ENCODE measurements at regions not wholly inside any gene's neighbourhood (a gene's known extent, or its start where the extent isn't known, plus 50 kb on each side); places are given as distances from the start of the nearest gene placed in this dataset.

DNA sequence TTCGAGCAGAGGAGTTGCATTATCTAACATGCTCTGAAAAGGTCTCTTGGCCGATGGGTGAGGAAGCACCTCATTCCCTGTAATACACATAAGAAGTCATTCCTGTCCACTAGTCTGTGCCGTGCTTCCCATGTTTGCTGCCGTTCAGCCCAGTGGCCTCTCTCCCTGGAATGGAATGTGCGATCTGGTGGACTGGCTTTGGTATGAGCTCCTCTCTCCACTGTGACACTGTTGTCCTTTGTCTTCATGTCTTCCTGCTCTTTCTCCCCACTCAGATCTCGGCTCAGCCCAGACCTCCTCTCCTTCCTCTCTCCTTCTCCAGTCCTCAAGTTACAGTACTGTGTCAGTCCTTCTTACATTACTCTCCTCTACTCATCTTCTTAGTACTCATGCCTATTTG lies 192.8 kb upstream of the KLF6 start:
- Histone ChIP-seq H3K23me2 (ENCODE audit: insufficient read length, low read depth, low read length, poor library complexity, severe bottlenecking) (no peaks in the 10 kb centered on the region), H3K9ac (ENCODE audit: extremely low read depth, insufficient read length, low read length) (no peak overlapping the region), H2BK5ac (ENCODE audit: insufficient read length, low read length) (no peak overlapping the region), H4K20me1 (ENCODE audit: control insufficient read depth, insufficient read depth, insufficient read length) (no peaks in the 10 kb centered on the region), H4K5ac (ENCODE audit: insufficient read length, low read depth, low read length) (no peak overlapping the region), H3K14ac (ENCODE audit: insufficient read depth, low read length) (no peak overlapping the region), H3K56ac (ENCODE audit: insufficient read length, low read depth, low read length) (no peak overlapping the region), H3K27me3 (ENCODE audit: insufficient read depth, low read length) (no peaks in the 10 kb centered on the region), H3K4me1 (ENCODE audit: insufficient read depth, low read length) (no peaks in the 10 kb centered on the region), H3K18ac (ENCODE audit: insufficient read length, low read depth, low read length) (no peak overlapping the region), H3K79me1 (ENCODE audit: insufficient read depth, low read depth, low read length, poor library complexity, severe bottlenecking) (no peaks in the 10 kb centered on the region), H3K27ac (ENCODE audit: insufficient read length, low read depth, low read length) (no peak overlapping the region), H2BK12ac (ENCODE audit: insufficient read length, low read depth, low read length) (no peak overlapping the region), H2AK5ac (ENCODE audit: insufficient read length, low read length) (no peak overlapping the region), H3K4me2 (ENCODE audit: insufficient read depth, insufficient read length, low read length) (no peak overlapping the region), H3K4ac (ENCODE audit: low read depth, low read length) (no peak overlapping the region), H2AFZ (ENCODE audit: low read length) (no peak overlapping the region), H3T11ph (ENCODE audit: low read length) (no peak overlapping the region), H2BK15ac (ENCODE audit: low read depth, low read length) (no peak overlapping the region), H4K91ac (ENCODE audit: insufficient read length, low read depth, low read length) (no peak overlapping the region), H2BK20ac (ENCODE audit: low read depth, low read length, poor library complexity, severe bottlenecking) (no peak overlapping the region), H3K23ac (ENCODE audit: insufficient read length, low read depth, low read length) (no peak overlapping the region), H3K79me2 (ENCODE audit: insufficient read depth, low read length) (no peaks in the 10 kb centered on the region), H3K9me3 (ENCODE audit: control insufficient read depth, low read depth, low read length) (no peaks in the 10 kb centered on the region), H2BK120ac (ENCODE audit: low read depth, low read length, poor library complexity, severe bottlenecking) (no peak overlapping the region), H4K8ac (replicated peaks; ENCODE audit: insufficient read length, low read depth, low read length) (no peak overlapping the region)
- Mint-ChIP-seq H3K4me3 (no peak overlapping the region), H3K27ac (no peak overlapping the region), H3K4me1 (peaks cover 3 to 7% of the 10 kb centered on the region in 2 experiments), H3K36me3 (ENCODE audit: insufficient read depth in 1 of 3, low read depth in 3 of 3) (peaks cover under 1 to 11% (median 2%) of the 10 kb centered on the region in 3 experiments; a peak in 6 of 7 replicates), H3K9me3 (peaks cover 7 to 8% of the 10 kb centered on the region in 2 experiments), H3K27me3 (ENCODE audit: low read depth) (no peaks in the 10 kb centered on the region; the same call in 1 of the 2 replicates)
- TF ChIP-seq, protein P1, sequence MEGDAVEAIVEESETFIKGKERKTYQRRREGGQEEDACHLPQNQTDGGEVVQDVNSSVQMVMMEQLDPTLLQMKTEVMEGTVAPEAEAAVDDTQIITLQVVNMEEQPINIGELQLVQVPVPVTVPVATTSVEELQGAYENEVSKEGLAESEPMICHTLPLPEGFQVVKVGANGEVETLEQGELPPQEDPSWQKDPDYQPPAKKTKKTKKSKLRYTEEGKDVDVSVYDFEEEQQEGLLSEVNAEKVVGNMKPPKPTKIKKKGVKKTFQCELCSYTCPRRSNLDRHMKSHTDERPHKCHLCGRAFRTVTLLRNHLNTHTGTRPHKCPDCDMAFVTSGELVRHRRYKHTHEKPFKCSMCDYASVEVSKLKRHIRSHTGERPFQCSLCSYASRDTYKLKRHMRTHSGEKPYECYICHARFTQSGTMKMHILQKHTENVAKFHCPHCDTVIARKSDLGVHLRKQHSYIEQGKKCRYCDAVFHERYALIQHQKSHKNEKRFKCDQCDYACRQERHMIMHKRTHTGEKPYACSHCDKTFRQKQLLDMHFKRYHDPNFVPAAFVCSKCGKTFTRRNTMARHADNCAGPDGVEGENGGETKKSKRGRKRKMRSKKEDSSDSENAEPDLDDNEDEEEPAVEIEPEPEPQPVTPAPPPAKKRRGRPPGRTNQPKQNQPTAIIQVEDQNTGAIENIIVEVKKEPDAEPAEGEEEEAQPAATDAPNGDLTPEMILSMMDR (conservative IDR thresholded peaks at IDR 0.05) = no peak
- no CpG with 5 or more reads among the region's 6 CpGs for WGBS (ENCODE audit: extremely low coverage, insufficient read length, low lambda C conversion rate)
- no peak for DNase-seq
